HG03460 (cell line): ENCODE measurements at regions not wholly inside any gene's neighbourhood (a gene's known extent, or its start where the extent isn't known, plus 50 kb on each side); places are given as distances from the start of the nearest gene placed in this dataset.
"Not testable (repeated sequence)": the region's sequence is repeated elsewhere in the genome, so short reads cannot be mapped to it uniquely, and the experiment has no call there.

Experiments used
- ATAC-seq: cut with Tn5 transposase; IDR thresholded peaks from one replicate; pipeline ENCODE4 v1.9.1; 2021; ENCODE audit not compliant: unreplicated experiment

- no peak for ATAC-seq
Observed at GRCh38 chr2:122528061-122528460, 772.6 kb downstream of the TSN start.

GRCh38 chr2:122528958-122529705 is 773.7 kb downstream of the TSN start:
- ATAC-seq: no peak

GRCh38 chr2:122530814-122531213 is 775.4 kb downstream of the TSN start:
- ATAC-seq: no peak

GRCh38 chr2:122531290-122532071 is 776.0 kb downstream of the TSN start:
- no peak for ATAC-seq

GRCh38 chr2:122532072-122532344 is 776.6 kb downstream of the TSN start:
- ATAC-seq: no peak

- ATAC-seq: no peak
Observed at GRCh38 chr2:122532481-122532880, 777.0 kb downstream of the TSN start.

GRCh38 chr2:122535960-122536505 is 780.6 kb downstream of the TSN start:
- no peak for ATAC-seq

GRCh38 chr2:122539311-122539710 is 783.9 kb downstream of the TSN start:
- ATAC-seq: no peak

- ATAC-seq: no peak
Observed at GRCh38 chr2:122539920-122540319, 784.5 kb downstream of the TSN start.

- ATAC-seq: no peak
Observed at GRCh38 chr2:122542236-122542635, 786.8 kb downstream of the TSN start.

- no peak for ATAC-seq
Observed at GRCh38 chr2:122542646-122543045, 787.2 kb downstream of the TSN start.

GRCh38 chr2:122543815-122544214 is 788.4 kb downstream of the TSN start:
- no peak for ATAC-seq

GRCh38 chr2:122545821-122546220 is 790.4 kb downstream of the TSN start:
- no peak for ATAC-seq

GRCh38 chr2:122562775-122563174 is 807.3 kb downstream of the TSN start:
- no peak for ATAC-seq

- no peak for ATAC-seq
Observed at GRCh38 chr2:122563781-122564180, 808.3 kb downstream of the TSN start.

GRCh38 chr2:122564843-122565242 is 809.4 kb downstream of the TSN start:
- no peak for ATAC-seq

- ATAC-seq: no peak
Observed at GRCh38 chr2:122565364-122565763, 809.9 kb downstream of the TSN start.

GRCh38 chr2:122570641-122571040 is 815.2 kb downstream of the TSN start:
- ATAC-seq: no peak

- not testable (repeated sequence) for ATAC-seq
Observed at GRCh38 chr2:122571471-122571870, 816.0 kb downstream of the TSN start.

GRCh38 chr2:122575076-122575475 is 819.6 kb downstream of the TSN start:
- no peak for ATAC-seq

- ATAC-seq: no peak
Observed at GRCh38 chr2:122583159-122583917, 827.9 kb downstream of the TSN start.

- ATAC-seq: no peak
Observed at GRCh38 chr2:122590524-122590923, 835.1 kb downstream of the TSN start.
